Small intestine (tissue), 7 donors: ENCODE measurements at regions not wholly inside any gene's neighbourhood (a gene's known extent, or its start where the extent isn't known, plus 50 kb on each side); places are given as distances from the start of the nearest gene placed in this dataset.
A peak's percentile ranks its signal among the peaks of the same experiment; 100 is the strongest.
"Not testable (repeated sequence)": the region's sequence is repeated elsewhere in the genome, so short reads cannot be mapped to it uniquely, and the experiment has no call there.

ENCODE experiments used
- DNase-seq, 2 donors: peaks; one replicate each; pipeline versions ENCODE4 v3.0.0 to v3.0.0-alpha.2; 2013
- FAIRE-seq: peaks from 2 replicates; lab custom pipeline; 2012; peaks lifted over from hg19 to GRCh38; lab: Jason Lieb, UNC
- H3K27ac ChIP-seq, 3 donors: one replicate each; pipeline ENCODE4 v1.5.1; 2013; ENCODE audit warnings: low read length in 2 of 3, mild to moderate bottlenecking in 2 of 3, control low read depth in 1 of 3, inconsistent platforms in 1 of 3, low read depth in 1 of 3, moderate library complexity in 1 of 3
- H3K27me3 ChIP-seq, 3 donors: one replicate each; pipeline ENCODE4 v1.6.1; 2013; ENCODE audit warnings: low read length in 3 of 3, inconsistent platforms in 1 of 3; ENCODE audit not compliant: control insufficient read depth in 3 of 3, insufficient read depth in 3 of 3
- H3K36me3 ChIP-seq, 3 donors: one replicate each; pipeline ENCODE4 v1.6.1; 2013; ENCODE audit warnings: low read length in 3 of 3, inconsistent platforms in 1 of 3, low read depth in 1 of 3, mild to moderate bottlenecking in 1 of 3, moderate library complexity in 1 of 3; ENCODE audit not compliant: control insufficient read depth in 3 of 3, insufficient read depth in 2 of 3
- H3K4me1 ChIP-seq, 3 donors: one replicate each; pipeline ENCODE4 v1.6.1; 2013; ENCODE audit warnings: low read length in 2 of 3, inconsistent platforms in 1 of 3, low read depth in 1 of 3, mild to moderate bottlenecking in 1 of 3, moderate library complexity in 1 of 3; ENCODE audit not compliant: control insufficient read depth in 3 of 3, insufficient read depth in 2 of 3
- H3K4me3 ChIP-seq, 3 donors: one replicate each; pipeline ENCODE4 v1.5.1; 2013; ENCODE audit warnings: low read length in 3 of 3, control low read depth in 1 of 3, inconsistent platforms in 1 of 3, low read depth in 1 of 3, mild to moderate bottlenecking in 1 of 3, moderate library complexity in 1 of 3
- H3K9me3 ChIP-seq, 2 donors: one replicate each; pipeline ENCODE4 v1.6.1; 2013; ENCODE audit warnings: low read depth in 1 of 2, low read length in 1 of 2; ENCODE audit not compliant: control insufficient read depth in 2 of 2, insufficient read depth in 1 of 2
- WGBS, 3 donors: extraction: QIAGEN DNeasy Blood & Tissue Kit; methylation state at CpG; one replicate each; pipeline ENCODE4 v1.1.7; 2013; 5-methylcytosine and 5-hydroxymethylcytosine counted together
- donor health status: healthy with polysubstance abuse.
- donor health status: control.
- donor health status: control.
- donor health status: Bipolar disorder and iron deficiency.
- donor health status: healthy.

GRCh38 chr13:80062416-80062815 lies 278.5 kb downstream of the SPRY2 start:
- H3K36me3 ChIP-seq, H3K4me3 ChIP-seq, FAIRE-seq, H3K9me3 ChIP-seq, H3K4me1 ChIP-seq, H3K27me3 ChIP-seq, DNase-seq, H3K27ac ChIP-seq: not testable (repeated sequence)

- H3K4me1 ChIP-seq, result peaks cover 0 to 5% (median 0%) of the 10 kb centered on the region in 3 donors
- DNase-seq, result no peak
- 83 to 86% (median 86%) methylated on average over 2 of the region's 2 CpGs for WGBS, 3 donors
- no peak for FAIRE-seq
- H3K9me3 ChIP-seq, result peaks cover 0 to 4% of the 10 kb centered on the region in 2 donors
- no peaks in the 10 kb centered on the region for H3K27me3 ChIP-seq
- no peak overlapping the region for H3K4me3 ChIP-seq
- H3K36me3 ChIP-seq, result no peaks in the 10 kb centered on the region
- H3K27ac ChIP-seq, result no peak overlapping the region
These were observed 281.1 kb downstream of the SPRY2 start for GRCh38 chr13:80059789-80060188.

- 86 to 92% (median 91%) methylated on average over 4 of the region's 4 CpGs for WGBS, 3 donors
- Histone ChIP-seq H3K4me3 (no peak overlapping the region), H3K36me3 (no peaks in the 10 kb centered on the region), H3K4me1 (peaks cover 0 to 5% (median 0%) of the 10 kb centered on the region in 3 donors), H3K27ac (no peak overlapping the region), H3K27me3 (no peaks in the 10 kb centered on the region), H3K9me3 (peaks cover 0 to 4% of the 10 kb centered on the region in 2 donors)
- FAIRE-seq (no peak), DNase-seq (no peak)
These were observed 282.3 kb downstream of the SPRY2 start for GRCh38 chr13:80058626-80059025.

GRCh38 chr13:80055847-80056246 lies 285.1 kb downstream of the SPRY2 start:
- FAIRE-seq (no peak), DNase-seq (no peak)
- Histone ChIP-seq H3K27me3 (no peaks in the 10 kb centered on the region), H3K27ac (no peak overlapping the region), H3K4me3 (no peak overlapping the region), H3K4me1 (peaks cover 0 to 5% (median 0%) of the 10 kb centered on the region in 3 donors), H3K9me3 (no peaks in the 10 kb centered on the region), H3K36me3 (no peaks in the 10 kb centered on the region)
- 86 to 91% (median 87%) methylated on average over 4 of the region's 4 CpGs for WGBS, 3 donors

- no peaks in the 10 kb centered on the region for H3K9me3 ChIP-seq
- WGBS, 3 donors, result 77 to 88% (median 79%) methylated on average over 3 of the region's 3 CpGs
These were observed 286.1 kb downstream of the SPRY2 start for GRCh38 chr13:80054806-80055205.

GRCh38 chr13:80052286-80052685 lies 288.6 kb downstream of the SPRY2 start:
- peaks cover 0 to 5% (median 0%) of the 10 kb centered on the region in 3 donors for H3K4me1 ChIP-seq
- H3K4me3 ChIP-seq, result no peak overlapping the region
- H3K27me3 ChIP-seq, result no peaks in the 10 kb centered on the region
- no peak overlapping the region for H3K27ac ChIP-seq
- no peak for FAIRE-seq
- H3K36me3 ChIP-seq, result no peaks in the 10 kb centered on the region
- no peak for DNase-seq
- no peaks in the 10 kb centered on the region for H3K9me3 ChIP-seq

More at GRCh38 chr13:80054806-80055205, 286.1 kb downstream of the SPRY2 start:
- H3K4me1 ChIP-seq, result peaks cover 0 to 5% (median 0%) of the 10 kb centered on the region in 3 donors
- H3K27ac ChIP-seq, result no peak overlapping the region
- H3K27me3 ChIP-seq, result no peaks in the 10 kb centered on the region
- no peaks in the 10 kb centered on the region for H3K36me3 ChIP-seq
- FAIRE-seq (no peak), DNase-seq (no peak)
- no peak overlapping the region for H3K4me3 ChIP-seq

- H3K36me3 ChIP-seq, result no peaks in the 10 kb centered on the region
- H3K27ac ChIP-seq, result no peak overlapping the region
- H3K9me3 ChIP-seq, result no peaks in the 10 kb centered on the region
- no peak for FAIRE-seq
- H3K27me3 ChIP-seq, result no peaks in the 10 kb centered on the region
- no peaks in the 10 kb centered on the region for H3K4me1 ChIP-seq
- WGBS, 3 donors, result 90 to 97% (median 91%) methylated on average over 1 of the region's 1 CpG
- H3K4me3 ChIP-seq, result no peak overlapping the region
- no peak for DNase-seq
These were observed 290.7 kb downstream of the SPRY2 start for GRCh38 chr13:80050252-80050651.

- 25 to 66% (median 62%) methylated on average over 7 of the region's 7 CpGs for WGBS, 3 donors
- H3K4me3 ChIP-seq, result no peak overlapping the region
- H3K36me3 ChIP-seq, result no peaks in the 10 kb centered on the region
- H3K9me3 ChIP-seq, result no peaks in the 10 kb centered on the region
- FAIRE-seq (no peak), DNase-seq (peak; percentile 9 to 32)
- H3K4me1 ChIP-seq, result no peaks in the 10 kb centered on the region
- H3K27me3 ChIP-seq, result no peaks in the 10 kb centered on the region
- H3K27ac ChIP-seq, result no peak overlapping the region
These were observed 292.1 kb downstream of the SPRY2 start for GRCh38 chr13:80048802-80049201.

GRCh38 chr13:80048030-80048429 lies 292.9 kb downstream of the SPRY2 start:
- no peaks in the 10 kb centered on the region for H3K27me3 ChIP-seq
- H3K36me3 ChIP-seq, result no peaks in the 10 kb centered on the region
- FAIRE-seq, result no peak
- H3K4me1 ChIP-seq, result no peaks in the 10 kb centered on the region
- H3K4me3 ChIP-seq, result no peak overlapping the region
- no peaks in the 10 kb centered on the region for H3K9me3 ChIP-seq
- 81 to 91% (median 85%) methylated on average over 1 of the region's 1 CpG for WGBS, 3 donors
- no peak overlapping the region for H3K27ac ChIP-seq
- no peak for DNase-seq
